HEK293 (cell line): ENCODE measurements at regions not wholly inside any gene's neighbourhood (a gene's known extent, or its start where the extent isn't known, plus 50 kb on each side); places are given as distances from the start of the nearest gene placed in this dataset.

Experiments used
- CTCF ChIA-PET: fragments of 350-600 bp; formaldehyde crosslinking; extraction: SDS; loops from one replicate; lab custom pipeline; 2021; ENCODE audit warnings: antibody characterized with exemption; lab: Yijun Ruan, JAX
- POLR2A ChIA-PET: fragments of 300-600 bp; formaldehyde crosslinking; extraction: SDS; loops from one replicate; lab custom pipeline; 2020; ENCODE audit warnings: antibody characterized with exemption, inconsistent platforms; lab: Yijun Ruan, JAX
- H3K27ac ChIP-seq: fragments of 200-500 bp; sonication (Bioruptor generic); 2 replicates; pipeline ENCODE4 v1.5.1; 2014; ENCODE audit warnings: low read depth, low read length, control low read depth, inconsistent platforms; ENCODE audit errors: extremely low read depth
- H3K36me3 ChIP-seq, 2 experiments: fragments of 200-500 bp in 1 of 2; sonication (Bioruptor generic) in 1 of 2; 1 replicate in 1 of 2; 2 replicates in 1 of 2; pipeline ENCODE4 v1.5.1; 2014 to 2017; ENCODE audit warnings: inconsistent platforms in 2 of 2, low read length in 2 of 2; ENCODE audit not compliant: control insufficient read depth in 2 of 2, insufficient read depth in 1 of 2
- H3K4me1 ChIP-seq: fragments of 200-500 bp; sonication (Bioruptor generic); 2 replicates; pipeline ENCODE4 v1.5.1; 2014; ENCODE audit warnings: mild to moderate bottlenecking, low read length, inconsistent platforms; ENCODE audit not compliant: control insufficient read depth, insufficient read depth
- H3K4me3 ChIP-seq: 2 replicates; pipeline ENCODE4 v1.5.1; 2011; ENCODE audit warnings: low read depth, mild to moderate bottlenecking, control low read depth, low read length, moderate library complexity
- H3K9me3 ChIP-seq: fragments of 200-500 bp; sonication (Bioruptor generic); 2 replicates; pipeline ENCODE4 v1.5.1; 2014; ENCODE audit warnings: low read depth, low read length, inconsistent platforms; ENCODE audit not compliant: control insufficient read depth, insufficient read depth
- EGR2 ChIP-seq: fragments of 450-650 bp; formaldehyde crosslinking; IDR thresholded peaks from 2 replicates; pipeline ENCODE4 v1.5.1; 2016; ENCODE audit warnings: low read depth, missing biosample characterization, missing genetic modification characterization
- KLF10 ChIP-seq: fragments of 450-650 bp; IDR thresholded peaks from 2 replicates; pipeline ENCODE4 v1.5.1; 2018; ENCODE audit warnings: missing biosample characterization, mild to moderate bottlenecking, missing genetic modification characterization
- SP7 ChIP-seq: fragments of 450-650 bp; formaldehyde crosslinking; IDR thresholded peaks from 2 replicates; pipeline ENCODE4 v1.5.1; 2016; ENCODE audit warnings: missing biosample characterization, missing genetic modification characterization
- ZNF10 ChIP-seq: fragments of 450-650 bp; formaldehyde crosslinking; IDR thresholded peaks from 2 replicates; pipeline ENCODE4 v1.5.1; 2017; ENCODE audit warnings: missing biosample characterization, missing genetic modification characterization
- ZNF169 ChIP-seq: fragments of 450-650 bp; formaldehyde crosslinking; IDR thresholded peaks from 2 replicates; pipeline ENCODE4 v1.5.1; 2016; ENCODE audit warnings: missing biosample characterization, missing genetic modification characterization
- ZNF292 ChIP-seq: fragments of 450-650 bp; formaldehyde crosslinking; IDR thresholded peaks from 2 replicates; pipeline ENCODE4 v1.5.1; 2016; ENCODE audit warnings: low read depth, missing biosample characterization, missing genetic modification characterization, borderline replicate concordance
- ZNF394 ChIP-seq: fragments of 450-650 bp; formaldehyde crosslinking; IDR thresholded peaks from 2 replicates; pipeline ENCODE4 v1.5.1; 2016; ENCODE audit warnings: missing biosample characterization, missing genetic modification characterization, mild to moderate bottlenecking, moderate library complexity, borderline replicate concordance
- ZNF423 ChIP-seq: fragments of 450-650 bp; formaldehyde crosslinking; IDR thresholded peaks from 2 replicates; pipeline ENCODE4 v1.5.1; 2016; ENCODE audit warnings: missing biosample characterization, missing genetic modification characterization
- ZNF426 ChIP-seq: fragments of 450-650 bp; formaldehyde crosslinking; IDR thresholded peaks from 2 replicates; pipeline ENCODE4 v1.5.1; 2017; ENCODE audit warnings: missing biosample characterization, missing genetic modification characterization, mild to moderate bottlenecking, inconsistent platforms, moderate library complexity
- ZNF549 ChIP-seq: fragments of 450-650 bp; IDR thresholded peaks from 2 replicates; pipeline ENCODE4 v1.5.1; 2018; ENCODE audit warnings: missing biosample characterization, missing genetic modification characterization, mild to moderate bottlenecking, inconsistent platforms, moderate library complexity
- ZNF558 ChIP-seq: fragments of 450-650 bp; formaldehyde crosslinking; IDR thresholded peaks from 2 replicates; pipeline ENCODE4 v1.5.1; 2016; ENCODE audit warnings: missing biosample characterization, missing genetic modification characterization
- ZNF585B ChIP-seq: fragments of 450-650 bp; formaldehyde crosslinking; IDR thresholded peaks from 2 replicates; pipeline ENCODE4 v1.5.1; 2016; ENCODE audit warnings: missing biosample characterization, missing genetic modification characterization
- ZNF707 ChIP-seq: fragments of 450-650 bp; formaldehyde crosslinking; IDR thresholded peaks from 2 replicates; pipeline ENCODE4 v1.5.1; 2016; ENCODE audit warnings: missing biosample characterization, missing genetic modification characterization
- ZNF76 ChIP-seq: fragments of 450-650 bp; formaldehyde crosslinking; IDR thresholded peaks from 2 replicates; pipeline ENCODE4; 2016; ENCODE audit warnings: low read depth, missing biosample characterization, missing genetic modification characterization, borderline replicate concordance
- TF ChIP-seq, protein P1 (sequence below): fragments of 450-650 bp; formaldehyde crosslinking; IDR thresholded peaks from 2 replicates; pipeline ENCODE4 v1.5.1; 2016; ENCODE audit warnings: missing biosample characterization, missing genetic modification characterization
- TF ChIP-seq, protein P2 (sequence below): IDR thresholded peaks from 2 replicates; pipeline ENCODE4 v1.6.1; 2011; ENCODE audit warnings: mild to moderate bottlenecking, low read depth, low read length, borderline replicate concordance
- TF ChIP-seq, protein P3 (sequence below): fragments of 450-650 bp; formaldehyde crosslinking; IDR thresholded peaks from 2 replicates; pipeline ENCODE4 v1.5.1; 2016; ENCODE audit warnings: missing biosample characterization, missing genetic modification characterization
- TF ChIP-seq, protein P4 (sequence below): fragments of 450-650 bp; formaldehyde crosslinking; IDR thresholded peaks from 2 replicates; pipeline ENCODE4 v1.5.1; 2016; ENCODE audit warnings: missing biosample characterization, missing genetic modification characterization
- TF ChIP-seq, protein P5 (sequence below): fragments of 450-650 bp; formaldehyde crosslinking; IDR thresholded peaks from 2 replicates; pipeline ENCODE4 v1.5.1; 2016; ENCODE audit warnings: missing biosample characterization, missing genetic modification characterization
- TF ChIP-seq, protein P6 (sequence below): fragments of 450-650 bp; formaldehyde crosslinking; IDR thresholded peaks from 2 replicates; pipeline ENCODE4 v1.5.1; 2016; ENCODE audit warnings: missing biosample characterization, missing genetic modification characterization

DNA sequence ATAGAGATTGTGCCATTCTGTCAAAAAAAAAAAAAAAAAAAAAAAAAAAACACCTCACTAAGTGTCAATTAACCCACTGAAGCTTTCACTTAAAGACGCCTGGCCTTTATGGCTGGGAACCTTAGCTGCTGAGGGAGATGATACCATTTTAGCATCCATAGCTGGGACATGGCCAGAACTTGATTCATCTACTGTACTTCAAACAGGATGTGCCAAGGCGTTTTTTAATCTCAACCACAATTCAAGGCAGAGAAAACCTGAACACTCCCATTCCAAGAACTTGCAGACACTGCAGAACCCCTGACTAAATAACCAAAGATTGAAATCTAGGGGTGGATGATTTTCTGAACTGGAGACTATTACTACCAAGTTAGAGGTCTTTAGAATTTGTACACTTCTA lies 996.6 kb downstream of the SORCS1 start (continued):
- TF ChIP-seq, protein P1, sequence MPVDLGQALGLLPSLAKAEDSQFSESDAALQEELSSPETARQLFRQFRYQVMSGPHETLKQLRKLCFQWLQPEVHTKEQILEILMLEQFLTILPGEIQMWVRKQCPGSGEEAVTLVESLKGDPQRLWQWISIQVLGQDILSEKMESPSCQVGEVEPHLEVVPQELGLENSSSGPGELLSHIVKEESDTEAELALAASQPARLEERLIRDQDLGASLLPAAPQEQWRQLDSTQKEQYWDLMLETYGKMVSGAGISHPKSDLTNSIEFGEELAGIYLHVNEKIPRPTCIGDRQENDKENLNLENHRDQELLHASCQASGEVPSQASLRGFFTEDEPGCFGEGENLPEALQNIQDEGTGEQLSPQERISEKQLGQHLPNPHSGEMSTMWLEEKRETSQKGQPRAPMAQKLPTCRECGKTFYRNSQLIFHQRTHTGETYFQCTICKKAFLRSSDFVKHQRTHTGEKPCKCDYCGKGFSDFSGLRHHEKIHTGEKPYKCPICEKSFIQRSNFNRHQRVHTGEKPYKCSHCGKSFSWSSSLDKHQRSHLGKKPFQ (tag by site-specific recombination) = no peak
- no peak for TF ChIP-seq ZNF394 (tag by site-specific recombination)
- TF ChIP-seq SP7 (tag by site-specific recombination) = no peak
- TF ChIP-seq, protein P2, sequence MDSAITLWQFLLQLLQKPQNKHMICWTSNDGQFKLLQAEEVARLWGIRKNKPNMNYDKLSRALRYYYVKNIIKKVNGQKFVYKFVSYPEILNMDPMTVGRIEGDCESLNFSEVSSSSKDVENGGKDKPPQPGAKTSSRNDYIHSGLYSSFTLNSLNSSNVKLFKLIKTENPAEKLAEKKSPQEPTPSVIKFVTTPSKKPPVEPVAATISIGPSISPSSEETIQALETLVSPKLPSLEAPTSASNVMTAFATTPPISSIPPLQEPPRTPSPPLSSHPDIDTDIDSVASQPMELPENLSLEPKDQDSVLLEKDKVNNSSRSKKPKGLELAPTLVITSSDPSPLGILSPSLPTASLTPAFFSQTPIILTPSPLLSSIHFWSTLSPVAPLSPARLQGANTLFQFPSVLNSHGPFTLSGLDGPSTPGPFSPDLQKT = no peak
- TF ChIP-seq ZNF423 = no peak
- TF ChIP-seq ZNF426 (tag by site-specific recombination) = no peak
- TF ChIP-seq ZNF76 (tag by site-specific recombination) = no peak

DNA sequence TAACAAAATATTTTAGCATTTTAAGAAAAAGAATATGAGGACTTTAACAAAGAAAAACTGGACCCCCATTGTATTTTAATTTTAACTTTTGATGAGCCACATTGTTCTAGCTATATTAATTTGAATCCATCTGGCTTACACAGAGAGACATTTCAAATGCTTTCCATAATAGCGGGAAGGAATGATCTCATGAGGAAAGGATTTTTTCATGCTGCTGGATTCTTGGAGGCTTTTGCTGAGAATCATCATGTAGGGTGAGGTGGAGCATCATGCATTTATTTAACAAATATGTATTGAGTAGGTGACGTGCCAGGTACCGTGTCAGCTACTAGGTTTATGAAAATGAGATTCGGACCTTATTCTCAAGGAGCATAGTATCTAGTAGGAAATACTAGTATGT lies 1006.3 kb downstream of the SORCS1 start:
- Histone ChIP-seq H3K4me3 (no peak overlapping the region), H3K4me1 (no peaks in the 10 kb centered on the region), H3K9me3 (no peaks in the 10 kb centered on the region), H3K36me3 (no peaks in the 10 kb centered on the region), H3K27ac (no peak overlapping the region)
- no peak for TF ChIP-seq ZNF707 (tag by site-specific recombination)
- TF ChIP-seq ZNF292 (tag by site-specific recombination) = no peak
- no peak for TF ChIP-seq ZNF10 (tag by site-specific recombination)
- TF ChIP-seq EGR2 = no peak
- TF ChIP-seq KLF10 (tag by site-specific recombination) = no peak
- TF ChIP-seq ZNF169 (tag by site-specific recombination) = no peak
- TF ChIP-seq, protein P3, sequence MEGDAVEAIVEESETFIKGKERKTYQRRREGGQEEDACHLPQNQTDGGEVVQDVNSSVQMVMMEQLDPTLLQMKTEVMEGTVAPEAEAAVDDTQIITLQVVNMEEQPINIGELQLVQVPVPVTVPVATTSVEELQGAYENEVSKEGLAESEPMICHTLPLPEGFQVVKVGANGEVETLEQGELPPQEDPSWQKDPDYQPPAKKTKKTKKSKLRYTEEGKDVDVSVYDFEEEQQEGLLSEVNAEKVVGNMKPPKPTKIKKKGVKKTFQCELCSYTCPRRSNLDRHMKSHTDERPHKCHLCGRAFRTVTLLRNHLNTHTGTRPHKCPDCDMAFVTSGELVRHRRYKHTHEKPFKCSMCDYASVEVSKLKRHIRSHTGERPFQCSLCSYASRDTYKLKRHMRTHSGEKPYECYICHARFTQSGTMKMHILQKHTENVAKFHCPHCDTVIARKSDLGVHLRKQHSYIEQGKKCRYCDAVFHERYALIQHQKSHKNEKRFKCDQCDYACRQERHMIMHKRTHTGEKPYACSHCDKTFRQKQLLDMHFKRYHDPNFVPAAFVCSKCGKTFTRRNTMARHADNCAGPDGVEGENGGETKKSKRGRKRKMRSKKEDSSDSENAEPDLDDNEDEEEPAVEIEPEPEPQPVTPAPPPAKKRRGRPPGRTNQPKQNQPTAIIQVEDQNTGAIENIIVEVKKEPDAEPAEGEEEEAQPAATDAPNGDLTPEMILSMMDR (tag by site-specific recombination) = no peak
- TF ChIP-seq ZNF549 (tag by site-specific recombination) = no peak
- TF ChIP-seq, protein P4, sequence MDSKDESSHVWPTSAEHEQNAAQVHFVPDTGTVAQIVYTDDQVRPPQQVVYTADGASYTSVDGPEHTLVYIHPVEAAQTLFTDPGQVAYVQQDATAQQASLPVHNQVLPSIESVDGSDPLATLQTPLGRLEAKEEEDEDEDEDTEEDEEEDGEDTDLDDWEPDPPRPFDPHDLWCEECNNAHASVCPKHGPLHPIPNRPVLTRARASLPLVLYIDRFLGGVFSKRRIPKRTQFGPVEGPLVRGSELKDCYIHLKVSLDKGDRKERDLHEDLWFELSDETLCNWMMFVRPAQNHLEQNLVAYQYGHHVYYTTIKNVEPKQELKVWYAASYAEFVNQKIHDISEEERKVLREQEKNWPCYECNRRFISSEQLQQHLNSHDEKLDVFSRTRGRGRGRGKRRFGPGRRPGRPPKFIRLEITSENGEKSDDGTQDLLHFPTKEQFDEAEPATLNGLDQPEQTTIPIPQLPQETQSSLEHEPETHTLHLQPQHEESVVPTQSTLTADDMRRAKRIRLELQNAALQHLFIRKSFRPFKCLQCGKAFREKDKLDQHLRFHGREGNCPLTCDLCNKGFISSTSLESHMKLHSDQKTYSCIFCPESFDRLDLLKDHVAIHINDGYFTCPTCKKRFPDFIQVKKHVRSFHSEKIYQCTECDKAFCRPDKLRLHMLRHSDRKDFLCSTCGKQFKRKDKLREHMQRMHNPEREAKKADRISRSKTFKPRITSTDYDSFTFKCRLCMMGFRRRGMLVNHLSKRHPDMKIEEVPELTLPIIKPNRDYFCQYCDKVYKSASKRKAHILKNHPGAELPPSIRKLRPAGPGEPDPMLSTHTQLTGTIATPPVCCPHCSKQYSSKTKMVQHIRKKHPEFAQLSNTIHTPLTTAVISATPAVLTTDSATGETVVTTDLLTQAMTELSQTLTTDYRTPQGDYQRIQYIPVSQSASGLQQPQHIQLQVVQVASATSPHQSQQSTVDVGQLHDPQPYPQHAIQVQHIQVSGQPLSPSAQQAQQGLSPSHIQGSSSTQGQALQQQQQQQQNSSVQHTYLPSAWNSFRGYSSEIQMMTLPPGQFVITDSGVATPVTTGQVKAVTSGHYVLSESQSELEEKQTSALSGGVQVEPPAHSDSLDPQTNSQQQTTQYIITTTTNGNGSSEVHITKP (tag by site-specific recombination) = no peak
- no peak for TF ChIP-seq ZNF585B (tag by site-specific recombination)
- TF ChIP-seq, protein P5, sequence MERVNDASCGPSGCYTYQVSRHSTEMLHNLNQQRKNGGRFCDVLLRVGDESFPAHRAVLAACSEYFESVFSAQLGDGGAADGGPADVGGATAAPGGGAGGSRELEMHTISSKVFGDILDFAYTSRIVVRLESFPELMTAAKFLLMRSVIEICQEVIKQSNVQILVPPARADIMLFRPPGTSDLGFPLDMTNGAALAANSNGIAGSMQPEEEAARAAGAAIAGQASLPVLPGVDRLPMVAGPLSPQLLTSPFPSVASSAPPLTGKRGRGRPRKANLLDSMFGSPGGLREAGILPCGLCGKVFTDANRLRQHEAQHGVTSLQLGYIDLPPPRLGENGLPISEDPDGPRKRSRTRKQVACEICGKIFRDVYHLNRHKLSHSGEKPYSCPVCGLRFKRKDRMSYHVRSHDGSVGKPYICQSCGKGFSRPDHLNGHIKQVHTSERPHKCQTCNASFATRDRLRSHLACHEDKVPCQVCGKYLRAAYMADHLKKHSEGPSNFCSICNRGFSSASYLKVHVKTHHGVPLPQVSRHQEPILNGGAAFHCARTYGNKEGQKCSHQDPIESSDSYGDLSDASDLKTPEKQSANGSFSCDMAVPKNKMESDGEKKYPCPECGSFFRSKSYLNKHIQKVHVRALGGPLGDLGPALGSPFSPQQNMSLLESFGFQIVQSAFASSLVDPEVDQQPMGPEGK (tag by site-specific recombination) = no peak
- TF ChIP-seq ZNF558 = no peak
- TF ChIP-seq, protein P6, sequence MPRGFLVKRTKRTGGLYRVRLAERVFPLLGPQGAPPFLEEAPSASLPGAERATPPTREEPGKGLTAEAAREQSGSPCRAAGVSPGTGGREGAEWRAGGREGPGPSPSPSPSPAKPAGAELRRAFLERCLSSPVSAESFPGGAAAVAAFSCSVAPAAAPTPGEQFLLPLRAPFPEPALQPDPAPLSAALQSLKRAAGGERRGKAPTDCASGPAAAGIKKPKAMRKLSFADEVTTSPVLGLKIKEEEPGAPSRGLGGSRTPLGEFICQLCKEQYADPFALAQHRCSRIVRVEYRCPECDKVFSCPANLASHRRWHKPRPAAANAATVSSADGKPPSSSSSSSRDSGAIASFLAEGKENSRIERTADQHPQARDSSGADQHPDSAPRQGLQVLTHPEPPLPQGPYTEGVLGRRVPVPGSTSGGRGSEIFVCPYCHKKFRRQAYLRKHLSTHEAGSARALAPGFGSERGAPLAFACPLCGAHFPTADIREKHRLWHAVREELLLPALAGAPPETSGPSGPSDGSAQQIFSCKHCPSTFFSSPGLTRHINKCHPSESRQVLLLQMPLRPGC (tag by site-specific recombination) = no peak
- CTCF ChIA-PET = no interaction called here
- POLR2A ChIA-PET = no interaction called here
